ENCODE measurements at regions not wholly inside any gene's neighbourhood (a gene's known extent, or its start where the extent isn't known, plus 50 kb on each side); places are given as distances from the start of the nearest gene placed in this dataset.
"Not testable (repeated sequence)": the region's sequence is repeated elsewhere in the genome, so short reads cannot be mapped to it uniquely, and the experiment has no call there.

GRCh38 chr17:77037943-77038342 is 102.8 kb upstream of the SEC14L1 start:
- DNase-seq (ENCODE audit: low read depth) = no peak

GRCh38 chr17:77038884-77039555 is 101.7 kb upstream of the SEC14L1 start:
- no peak for DNase-seq (ENCODE audit: low read depth)

GRCh38 chr17:77042476-77043231 is 98.1 kb upstream of the SEC14L1 start:
- DNase-seq (ENCODE audit: low read depth) = no peak

- no peak for DNase-seq (ENCODE audit: low read depth)
Measured at GRCh38 chr17:77045441-77046041, 95.2 kb upstream of the SEC14L1 start.

- DNase-seq (ENCODE audit: low read depth) = no peak
Measured at GRCh38 chr17:77049440-77049839, 91.3 kb upstream of the SEC14L1 start.

- DNase-seq (ENCODE audit: low read depth) = not testable (repeated sequence)
Measured at GRCh38 chr17:77050901-77051300, 89.9 kb upstream of the SEC14L1 start.

GRCh38 chr17:77054936-77055335 is 85.8 kb upstream of the SEC14L1 start:
- DNase-seq (ENCODE audit: low read depth) = no peak

GRCh38 chr17:77055453-77055852 is 85.3 kb upstream of the SEC14L1 start:
- no peak for DNase-seq (ENCODE audit: low read depth)

GRCh38 chr17:77058016-77058415 is 82.8 kb upstream of the SEC14L1 start:
- no peak for DNase-seq (ENCODE audit: low read depth)

- no peak for DNase-seq (ENCODE audit: low read depth)
Measured at GRCh38 chr17:77061669-77062068, 79.1 kb upstream of the SEC14L1 start.

GRCh38 chr17:77064598-77064997 is 76.2 kb upstream of the SEC14L1 start:
- DNase-seq (ENCODE audit: low read depth) = no peak

- no peak for DNase-seq (ENCODE audit: low read depth)
Measured at GRCh38 chr17:77066165-77066564, 74.6 kb upstream of the SEC14L1 start.

- peak; percentile 30 for DNase-seq (ENCODE audit: low read depth)
Measured at GRCh38 chr17:77066726-77067409, 73.9 kb upstream of the SEC14L1 start.

- DNase-seq (ENCODE audit: low read depth) = no peak
Measured at GRCh38 chr17:77068915-77069314, 71.9 kb upstream of the SEC14L1 start.

GRCh38 chr17:77070888-77071279 is 69.9 kb upstream of the SEC14L1 start:
- DNase-seq (ENCODE audit: low read depth) = no peak

- no peak for DNase-seq (ENCODE audit: low read depth)
Measured at GRCh38 chr17:77071925-77072490, 68.8 kb upstream of the SEC14L1 start.

GRCh38 chr17:77072670-77073069 is 68.1 kb upstream of the SEC14L1 start:
- no peak for DNase-seq (ENCODE audit: low read depth)

GRCh38 chr17:77074681-77075080 is 66.1 kb upstream of the SEC14L1 start:
- no peak for DNase-seq (ENCODE audit: low read depth)

GRCh38 chr17:77076124-77076830 is 64.5 kb upstream of the SEC14L1 start:
- no peak for DNase-seq (ENCODE audit: low read depth)

- DNase-seq (ENCODE audit: low read depth) = no peak
Measured at GRCh38 chr17:77083531-77083930, 57.2 kb upstream of the SEC14L1 start.

GRCh38 chr17:77085926-77086432 is 54.8 kb upstream of the SEC14L1 start:
- DNase-seq (ENCODE audit: low read depth) = no peak
